ENCODE measurements at regions not wholly inside any gene's neighbourhood (a gene's known extent, or its start where the extent isn't known, plus 50 kb on each side); places are given as distances from the start of the nearest gene placed in this dataset.
"Not testable (repeated sequence)": the region's sequence is repeated elsewhere in the genome, so short reads cannot be mapped to it uniquely, and the experiment has no call there.

DNA sequence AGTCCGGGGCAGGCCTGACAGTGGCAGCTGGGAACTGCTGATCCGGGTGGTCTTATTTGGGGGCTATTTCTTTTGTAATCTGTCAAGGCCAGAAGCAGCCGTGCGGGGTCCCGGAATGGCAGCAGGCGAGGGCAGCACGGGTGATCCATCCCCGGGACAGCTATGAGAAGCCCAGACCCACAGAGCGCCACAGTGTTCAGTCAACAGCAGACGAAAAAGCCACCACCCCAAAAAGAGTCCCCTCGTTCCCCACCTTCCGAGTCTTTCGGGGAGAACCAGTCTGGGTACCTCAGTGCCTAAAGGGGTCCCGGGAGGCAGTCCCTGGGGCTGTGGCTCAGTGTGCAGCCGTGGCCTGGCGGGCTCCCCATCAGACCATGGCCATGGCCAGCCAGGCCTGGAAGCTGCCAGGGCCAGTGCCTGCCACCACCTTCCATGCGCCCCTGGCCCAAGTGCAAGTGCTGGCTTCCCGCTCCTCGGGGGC is 125.1 kb upstream of the KCTD7 start:
- DNase-seq (ENCODE audit: low read depth in 2 of 2): no peak

GRCh38 chr7:66504131-66504530 is 124.5 kb upstream of the KCTD7 start:
- DNase-seq (ENCODE audit: low read depth in 2 of 2): no peak

DNA sequence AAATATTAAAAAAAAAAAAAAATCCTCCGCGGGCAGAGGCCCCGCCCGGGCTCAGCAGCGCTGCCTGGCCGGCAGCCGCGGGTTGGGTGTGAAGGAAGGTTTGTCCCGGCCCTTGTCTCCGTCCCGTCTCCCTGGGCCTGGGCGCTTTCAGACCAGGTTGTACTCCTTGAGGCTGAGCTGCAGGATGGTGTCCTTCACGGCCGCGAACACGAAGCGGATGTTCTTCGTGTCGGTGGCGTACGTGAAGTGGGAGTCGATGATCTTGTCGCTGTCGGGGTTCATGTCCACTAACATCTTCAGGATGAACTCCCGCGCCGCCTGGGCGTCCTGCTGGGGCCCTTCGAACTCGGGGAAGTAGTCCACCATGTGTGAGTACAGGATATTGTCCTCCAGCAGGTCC is 123.7 kb upstream of the KCTD7 start:
- no peak for DNase-seq (ENCODE audit: low read depth in 2 of 2)

GRCh38 chr7:66505531-66506451 is 122.9 kb upstream of the KCTD7 start:
- DNase-seq (ENCODE audit: low read depth in 2 of 2): no peak

GRCh38 chr7:66506703-66507102 is 122.0 kb upstream of the KCTD7 start:
- not testable (repeated sequence) for DNase-seq (ENCODE audit: low read depth in 2 of 2)

DNA sequence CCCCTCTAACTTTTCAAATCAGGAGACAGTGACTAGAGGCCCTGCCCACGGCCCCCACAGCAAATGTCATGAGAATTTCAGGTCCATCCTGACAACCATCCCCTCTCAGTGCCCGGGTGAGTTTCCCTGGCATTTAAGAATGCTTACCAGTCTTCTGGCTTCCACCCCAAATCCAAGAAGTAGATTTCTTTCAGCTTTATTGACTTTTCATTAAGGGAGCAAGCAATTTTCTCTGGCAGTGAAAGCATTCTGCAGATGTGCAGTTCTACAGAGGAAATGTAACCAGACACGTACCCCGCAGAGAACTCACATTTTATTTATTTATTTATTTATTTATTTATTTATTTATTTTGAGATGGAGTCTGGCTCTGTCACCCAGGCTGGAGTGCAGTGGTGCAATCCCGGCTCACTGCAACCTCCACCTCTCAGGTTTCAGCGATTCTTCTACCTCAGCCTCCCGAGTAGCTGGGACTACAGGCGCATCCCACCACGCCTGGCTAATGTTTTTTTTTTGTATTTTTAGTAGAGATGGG is 120.9 kb upstream of the KCTD7 start:
- no peak for DNase-seq (ENCODE audit: low read depth in 2 of 2)

DNA sequence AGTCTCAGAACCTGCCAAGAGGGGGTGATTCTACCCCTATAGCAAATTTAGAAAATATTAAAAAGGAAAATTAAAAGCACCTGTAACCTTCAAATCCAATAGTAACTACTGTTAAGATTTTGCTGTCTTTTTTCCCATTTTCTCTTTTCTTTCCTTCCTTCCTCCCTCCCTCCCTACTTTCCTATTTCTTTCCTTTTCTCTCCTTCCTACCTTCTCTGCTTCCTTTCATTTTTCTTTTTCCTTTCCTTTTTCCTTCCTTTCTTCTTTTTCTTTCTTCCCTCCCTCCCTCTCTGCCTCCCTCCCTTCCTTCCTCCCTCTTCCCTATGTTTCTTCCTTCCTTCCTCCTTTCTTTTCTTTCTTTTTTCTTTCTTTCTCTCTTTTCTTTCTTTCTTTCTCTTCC is 120.2 kb upstream of the KCTD7 start:
- DNase-seq (ENCODE audit: low read depth in 2 of 2): no peak

GRCh38 chr7:66514050-66514449 is 114.6 kb upstream of the KCTD7 start:
- DNase-seq (ENCODE audit: low read depth in 2 of 2): no peak

- no peak for DNase-seq (ENCODE audit: low read depth in 2 of 2)
These were observed 111.3 kb upstream of the KCTD7 start for GRCh38 chr7:66517212-66517909.

DNA sequence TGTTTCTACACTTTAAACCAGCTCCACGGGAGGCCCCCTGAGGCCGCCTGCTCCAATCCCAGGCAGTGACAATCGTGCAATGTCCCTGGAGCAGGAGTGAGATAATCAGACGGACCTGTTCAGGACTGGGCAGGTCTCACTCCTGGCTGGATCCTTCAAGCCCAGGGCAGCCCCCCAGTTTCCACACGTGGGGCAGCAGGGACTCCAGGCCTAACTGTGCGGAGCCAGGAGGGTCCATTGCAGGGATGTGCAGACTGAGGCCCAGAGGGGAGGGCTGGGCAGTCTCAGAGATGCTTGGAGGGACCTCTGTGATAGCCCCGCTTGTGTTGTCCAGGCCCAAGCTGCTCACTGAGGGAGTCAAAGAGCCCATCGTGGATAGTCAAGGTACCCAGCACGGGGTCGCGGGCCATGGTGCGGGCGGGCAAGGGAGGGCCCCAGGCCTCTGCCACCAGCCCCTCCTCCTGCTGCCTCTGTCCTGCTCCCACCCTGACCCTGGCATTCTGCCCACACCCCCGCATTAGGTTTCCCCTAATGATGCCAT is 110.5 kb upstream of the KCTD7 start:
- no peak for DNase-seq (ENCODE audit: low read depth in 2 of 2)

GRCh38 chr7:66521675-66522074 is 107.0 kb upstream of the KCTD7 start:
- no peak for DNase-seq (ENCODE audit: low read depth in 2 of 2)

DNA sequence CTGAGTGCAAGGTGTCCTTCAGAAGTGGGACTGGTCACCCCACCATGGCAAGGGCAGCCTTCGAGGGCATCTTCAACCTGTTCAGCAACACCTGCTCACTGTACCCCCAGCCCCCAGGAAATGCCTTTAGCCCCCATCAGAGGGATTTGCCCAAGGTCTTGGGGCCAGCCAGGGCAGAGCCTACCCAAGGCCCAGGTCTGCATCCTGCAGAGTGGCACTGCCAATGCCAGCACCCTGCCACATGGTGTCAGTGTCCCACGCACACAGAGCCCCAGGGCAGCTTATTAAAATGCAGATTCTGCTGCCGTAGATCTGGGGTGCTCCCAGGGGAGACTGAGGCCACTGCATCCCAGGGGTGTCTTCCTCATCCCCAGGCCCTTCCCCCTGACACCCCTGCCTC is 106.2 kb upstream of the KCTD7 start:
- no peak for DNase-seq (ENCODE audit: low read depth in 2 of 2)

GRCh38 chr7:66523409-66523808 is 105.3 kb upstream of the KCTD7 start:
- DNase-seq (ENCODE audit: low read depth in 2 of 2): no peak

DNA sequence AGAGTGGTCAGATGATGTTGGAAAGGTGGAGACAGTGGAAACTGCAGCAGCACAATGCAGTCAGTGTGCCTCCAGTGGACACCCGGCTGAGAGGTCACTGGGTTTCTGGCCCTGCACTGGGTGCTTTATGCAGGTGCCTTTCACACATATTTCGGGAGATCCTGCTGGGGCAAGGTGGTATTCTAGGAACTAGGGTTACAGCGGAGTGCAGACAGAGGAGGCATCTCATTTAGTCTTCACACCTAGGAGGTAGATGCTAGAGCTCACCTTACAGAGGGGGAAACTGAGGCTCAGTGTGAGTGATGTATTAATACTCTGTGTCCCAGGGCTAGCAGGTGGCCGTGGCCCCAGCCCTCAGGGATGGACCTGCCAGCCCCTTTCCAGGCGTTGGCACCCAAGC is 103.9 kb upstream of the KCTD7 start:
- DNase-seq (ENCODE audit: low read depth in 2 of 2): no peak

DNA sequence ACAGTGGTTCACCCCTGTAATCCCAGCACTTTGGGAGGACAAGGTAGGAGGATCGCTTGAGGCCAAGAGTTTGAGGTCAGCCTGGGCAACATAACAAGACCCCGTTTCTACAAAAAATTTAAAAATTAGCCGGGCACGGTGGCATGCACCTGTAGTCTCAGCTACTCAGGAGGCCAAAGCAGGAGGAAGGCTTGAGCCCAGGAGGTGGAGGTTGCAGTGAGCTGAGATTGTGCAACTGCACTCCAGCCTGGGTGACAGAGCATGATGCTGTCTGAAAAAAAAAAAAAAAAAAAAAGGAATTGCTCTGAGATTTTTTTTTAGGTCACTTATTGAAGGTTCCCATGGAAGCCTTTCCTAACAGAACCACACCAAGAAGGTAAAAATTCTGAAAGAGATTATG is 101.9 kb upstream of the KCTD7 start:
- DNase-seq (ENCODE audit: low read depth in 2 of 2): not testable (repeated sequence)

GRCh38 chr7:66528652-66529051 is 100.0 kb upstream of the KCTD7 start:
- no peak for DNase-seq (ENCODE audit: low read depth in 2 of 2)

GRCh38 chr7:66529883-66530610 is 98.6 kb upstream of the KCTD7 start:
- DNase-seq (ENCODE audit: low read depth in 2 of 2): no peak

DNA sequence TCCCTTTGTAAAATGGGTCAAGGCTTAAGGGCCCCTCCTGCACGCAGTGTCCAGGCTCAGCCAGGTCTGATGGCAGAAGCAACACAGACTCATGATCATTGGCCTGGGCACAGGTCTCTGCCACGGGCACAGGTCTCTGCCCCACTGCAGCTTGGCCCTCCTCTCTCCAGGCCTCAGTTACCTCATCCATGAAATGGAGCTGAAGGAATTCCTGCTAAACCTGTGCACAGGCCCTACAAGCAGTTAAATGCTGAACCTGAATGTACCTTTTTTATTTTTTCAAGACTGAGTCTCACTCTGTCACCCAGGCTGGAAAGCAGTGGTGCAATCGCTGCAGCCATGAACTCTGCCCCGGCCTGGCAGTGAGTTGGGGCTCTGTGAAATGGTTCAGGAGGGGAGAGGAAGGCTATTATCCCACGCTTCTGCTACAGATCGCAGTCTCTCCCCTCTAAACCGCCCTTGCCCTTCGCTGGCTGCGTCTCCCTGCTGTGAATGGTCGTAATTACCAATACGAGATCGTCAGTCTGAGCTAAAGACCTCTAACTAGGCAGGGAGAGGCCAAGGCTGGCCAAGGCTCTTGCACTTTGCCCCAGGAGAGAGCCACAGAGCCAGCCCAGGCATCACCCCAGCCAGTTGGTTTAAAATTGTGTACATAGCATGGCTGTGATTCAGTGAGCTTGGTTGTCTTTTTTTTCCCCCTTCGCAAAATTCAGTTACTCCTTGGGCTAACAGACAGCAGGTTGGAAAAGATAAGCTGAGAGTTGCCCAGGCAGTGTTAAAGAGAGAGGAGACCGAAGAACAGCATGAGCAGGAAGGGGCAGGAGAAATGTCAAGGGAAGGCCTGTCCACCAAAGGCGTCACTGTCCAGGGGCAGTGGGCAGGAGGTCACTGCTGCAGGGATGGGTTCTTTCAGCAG is 93.0 kb upstream of the KCTD7 start:
- DNase-seq (ENCODE audit: low read depth in 2 of 2): no peak

DNA sequence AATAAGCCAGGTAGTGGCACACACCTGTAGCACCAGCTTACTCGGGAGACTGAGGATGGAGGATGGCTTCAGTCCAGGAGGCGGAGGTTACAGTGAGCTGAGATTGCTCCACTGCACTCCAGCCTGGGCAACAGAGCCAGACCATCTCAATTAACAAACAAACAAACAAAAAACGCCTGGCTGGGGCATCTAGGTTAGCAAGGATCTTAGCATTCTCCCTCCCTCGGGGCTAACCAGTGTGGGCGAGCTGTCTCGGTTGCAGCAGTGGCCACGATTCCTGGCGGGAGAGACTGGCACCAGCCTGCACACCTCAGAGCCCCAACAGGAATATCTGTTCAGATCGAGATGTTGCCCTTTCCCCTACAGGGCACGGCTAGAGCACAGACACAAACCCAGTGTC is 91.3 kb upstream of the KCTD7 start:
- no peak for DNase-seq (ENCODE audit: low read depth in 2 of 2)

- DNase-seq (ENCODE audit: low read depth in 2 of 2): no peak
These were observed 90.8 kb upstream of the KCTD7 start for GRCh38 chr7:66537876-66538275.

DNA sequence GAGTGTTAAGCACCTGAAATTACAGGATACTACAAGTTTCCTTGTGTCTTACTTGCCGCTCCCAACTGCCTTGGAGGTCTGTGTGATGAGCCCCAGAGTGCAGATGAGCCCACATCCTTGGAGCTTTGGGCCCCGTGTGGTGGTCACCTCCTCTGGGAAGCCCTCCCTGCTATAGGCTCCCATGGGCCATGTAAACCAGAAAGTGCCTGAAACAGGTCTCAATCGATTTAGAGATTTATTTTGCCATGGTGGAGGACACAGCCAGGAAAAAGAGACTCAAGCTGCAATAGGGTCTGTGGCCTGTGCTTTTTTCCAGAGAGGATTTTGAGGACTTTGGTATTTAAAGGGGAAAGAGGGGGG is 89.4 kb upstream of the KCTD7 start:
- no peak for DNase-seq (ENCODE audit: low read depth in 2 of 2)

All from stimulated activated CD4-positive, alpha-beta T cell treated with anti-CD3 and anti-CD28 coated beads, Interleukin-1b, Interleukin-23, amount 100 ng/mL, for 4 hours (primary cell).